ENCODE measurements at regions not wholly inside any gene's neighbourhood (a gene's known extent, or its start where the extent isn't known, plus 50 kb on each side); places are given as distances from the start of the nearest gene placed in this dataset.
"Not testable (repeated sequence)": the region's sequence is repeated elsewhere in the genome, so short reads cannot be mapped to it uniquely, and the experiment has no call there.

DNA sequence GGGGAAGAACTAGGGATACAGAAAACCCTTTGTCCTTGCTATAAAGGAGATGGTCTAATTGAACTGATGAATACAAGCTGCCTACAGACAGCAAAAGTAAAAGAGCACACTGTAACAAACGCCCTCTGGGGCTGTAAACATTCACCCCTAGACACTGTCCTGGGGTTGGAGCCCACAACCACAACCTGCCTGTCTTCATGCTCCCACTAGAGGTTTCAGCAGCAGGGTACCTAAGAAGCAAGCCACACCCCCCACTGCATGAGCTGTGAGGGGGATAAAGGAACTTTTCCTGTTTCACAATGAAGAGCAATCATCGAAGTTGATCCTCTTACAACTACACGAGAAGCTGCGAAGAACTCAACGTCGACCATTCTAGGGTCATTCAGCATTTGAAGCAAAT, 90.5 kb upstream of the LUZP2 start:
- H3K27ac Mint-ChIP-seq: no peak overlapping the region
- H3K4me3 Mint-ChIP-seq: no peak overlapping the region
- no peaks in the 10 kb centered on the region for H3K9me3 Mint-ChIP-seq
- no peaks in the 10 kb centered on the region for H3K4me1 Mint-ChIP-seq
- no peaks in the 10 kb centered on the region for H3K27me3 Mint-ChIP-seq
- no peaks in the 10 kb centered on the region for H3K36me3 Mint-ChIP-seq

DNA sequence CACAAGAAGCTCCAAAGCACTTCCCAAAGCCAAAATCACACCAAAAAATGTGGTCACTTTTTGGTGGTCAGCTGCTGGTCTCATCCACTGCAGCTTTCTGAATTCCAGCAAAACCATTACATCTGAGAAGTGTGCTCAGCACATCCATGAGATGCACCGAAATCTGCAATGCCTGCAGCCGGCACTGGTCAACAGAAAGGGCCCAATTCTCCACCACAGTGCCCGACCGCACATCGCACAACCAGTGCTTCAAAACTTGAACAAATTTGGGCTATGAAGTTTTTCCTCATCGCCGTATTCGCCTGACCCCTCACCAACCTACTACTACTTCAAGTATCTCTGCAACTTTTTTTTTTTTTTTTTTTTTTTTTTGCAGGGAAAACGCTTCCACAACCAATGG, 89.9 kb upstream of the LUZP2 start:
- no peak overlapping the region for H3K27ac Mint-ChIP-seq
- H3K36me3 Mint-ChIP-seq: no peaks in the 10 kb centered on the region
- H3K9me3 Mint-ChIP-seq: no peaks in the 10 kb centered on the region
- H3K4me3 Mint-ChIP-seq: no peak overlapping the region
- H3K4me1 Mint-ChIP-seq: no peaks in the 10 kb centered on the region
- H3K27me3 Mint-ChIP-seq: no peaks in the 10 kb centered on the region

- no peaks in the 10 kb centered on the region for H3K36me3 Mint-ChIP-seq
These were observed 89.1 kb upstream of the LUZP2 start for GRCh38 chr11:24407733-24408132.

DNA sequence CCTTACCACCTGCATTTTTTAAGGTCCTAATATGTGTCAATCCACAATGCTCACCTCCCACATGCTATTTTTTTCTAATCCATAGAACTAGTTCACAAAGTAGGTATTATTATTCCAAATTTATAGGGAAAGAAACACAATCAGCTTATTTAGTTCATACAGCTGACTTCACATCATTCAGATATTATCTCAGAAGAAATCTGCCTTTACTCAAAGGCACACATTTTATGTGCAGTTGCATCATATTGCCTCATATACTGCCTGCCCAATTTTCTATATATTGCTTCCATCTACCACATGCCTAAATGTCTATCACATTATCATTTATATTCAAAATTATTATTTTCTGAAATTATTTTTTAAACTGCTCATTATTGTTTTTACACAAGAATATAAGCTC, 88.7 kb upstream of the LUZP2 start:
- Mint-ChIP-seq H3K27me3 (no peaks in the 10 kb centered on the region), H3K4me1 (no peaks in the 10 kb centered on the region), H3K4me3 (no peak overlapping the region), H3K36me3 (no peaks in the 10 kb centered on the region), H3K9me3 (no peaks in the 10 kb centered on the region), H3K27ac (no peak overlapping the region)

More at GRCh38 chr11:24407733-24408132, 89.1 kb upstream of the LUZP2 start:
- Mint-ChIP-seq H3K4me3 (no peak overlapping the region), H3K9me3 (no peaks in the 10 kb centered on the region), H3K27ac (no peak overlapping the region), H3K27me3 (no peaks in the 10 kb centered on the region), H3K4me1 (no peaks in the 10 kb centered on the region)

GRCh38 chr11:24411791-24412190, 85.1 kb upstream of the LUZP2 start:
- no peak overlapping the region for H3K27ac Mint-ChIP-seq
- H3K9me3 Mint-ChIP-seq: no peaks in the 10 kb centered on the region
- no peaks in the 10 kb centered on the region for H3K27me3 Mint-ChIP-seq
- H3K36me3 Mint-ChIP-seq: no peaks in the 10 kb centered on the region
- H3K4me3 Mint-ChIP-seq: no peak overlapping the region
- H3K4me1 Mint-ChIP-seq: no peaks in the 10 kb centered on the region

DNA sequence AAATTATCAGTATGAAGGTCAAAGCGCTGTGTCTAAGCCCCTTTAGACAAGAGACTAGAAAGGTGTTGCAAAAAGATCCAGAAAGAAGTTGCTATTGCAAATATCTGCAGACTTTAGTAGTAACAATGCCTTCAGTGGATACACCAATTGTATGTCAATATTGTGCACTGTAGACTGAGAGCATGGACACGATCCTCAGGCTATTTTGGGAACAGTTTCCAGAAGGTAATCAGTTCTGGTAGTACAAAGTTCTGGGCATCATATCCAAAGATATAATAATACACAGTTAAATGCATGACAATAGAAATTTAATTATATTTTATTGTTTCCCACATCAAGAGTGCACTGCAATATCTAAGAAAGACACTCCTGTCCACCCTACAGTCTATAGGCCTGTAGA, 84.1 kb upstream of the LUZP2 start:
- H3K36me3 Mint-ChIP-seq: no peaks in the 10 kb centered on the region
- H3K9me3 Mint-ChIP-seq: no peaks in the 10 kb centered on the region
- no peak overlapping the region for H3K4me3 Mint-ChIP-seq
- no peaks in the 10 kb centered on the region for H3K27me3 Mint-ChIP-seq
- H3K27ac Mint-ChIP-seq: no peak overlapping the region
- H3K4me1 Mint-ChIP-seq: no peaks in the 10 kb centered on the region

DNA sequence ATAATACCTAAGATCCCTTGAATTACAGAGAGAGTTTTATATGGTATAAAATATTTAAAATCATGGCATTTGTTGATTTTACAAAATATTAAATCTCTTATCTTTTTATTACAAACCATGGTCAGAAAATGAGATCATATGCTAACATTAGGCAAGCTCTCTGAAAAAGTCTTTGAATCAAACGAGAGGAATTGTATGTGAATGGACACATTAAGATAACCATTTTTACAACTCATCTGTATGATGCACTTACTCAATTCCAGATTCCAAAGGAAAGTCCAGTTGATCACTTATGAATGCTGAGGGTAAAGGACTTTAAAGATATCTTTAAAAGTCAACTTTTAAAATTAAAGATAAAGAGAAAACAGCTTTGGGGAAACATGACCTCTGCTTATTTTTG, 83.5 kb upstream of the LUZP2 start:
- Mint-ChIP-seq H3K27me3 (no peaks in the 10 kb centered on the region), H3K9me3 (no peaks in the 10 kb centered on the region), H3K27ac (no peak overlapping the region), H3K4me1 (no peaks in the 10 kb centered on the region), H3K4me3 (no peak overlapping the region), H3K36me3 (no peaks in the 10 kb centered on the region)

DNA sequence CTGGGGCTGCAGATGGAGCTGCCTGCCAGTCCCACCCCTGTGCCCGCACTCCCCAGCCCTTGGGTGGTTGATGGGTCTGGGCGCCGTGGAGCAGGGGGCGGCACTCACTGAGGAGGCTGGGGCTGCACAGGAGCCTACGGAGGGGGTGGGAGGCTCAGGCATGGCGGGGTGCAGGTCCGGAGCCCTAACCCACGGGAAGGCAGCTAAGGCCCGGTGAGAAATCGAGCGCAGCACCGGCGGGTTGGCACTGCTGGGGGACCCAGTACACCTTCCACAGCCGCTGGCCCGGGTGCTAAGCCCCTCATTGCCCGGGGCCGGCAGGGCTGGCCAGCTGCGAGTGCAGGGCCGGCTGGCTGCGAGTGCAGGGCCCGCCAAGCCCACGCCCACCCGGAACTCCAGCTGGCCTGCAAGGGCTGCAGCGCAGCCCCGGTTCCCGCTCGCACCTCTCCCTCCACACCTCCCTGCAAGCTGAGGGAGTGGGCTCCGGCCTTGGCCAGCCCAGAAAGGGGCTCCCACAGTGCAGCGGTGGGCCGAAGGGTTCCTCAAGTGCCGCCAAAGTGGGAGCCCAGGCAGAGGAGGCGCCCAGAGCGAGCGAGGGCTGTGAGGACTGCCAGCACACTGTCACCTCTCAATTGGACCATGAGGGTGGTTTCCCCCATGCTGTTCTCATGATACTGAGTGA, 80.8 kb upstream of the LUZP2 start:
- not testable (repeated sequence) for H3K27ac Mint-ChIP-seq, H3K27me3 Mint-ChIP-seq, H3K4me3 Mint-ChIP-seq, H3K36me3 Mint-ChIP-seq, H3K9me3 Mint-ChIP-seq, H3K4me1 Mint-ChIP-seq

GRCh38 chr11:24421766-24422165, 75.1 kb upstream of the LUZP2 start:
- Mint-ChIP-seq H3K27me3 (no peaks in the 10 kb centered on the region), H3K9me3 (no peaks in the 10 kb centered on the region), H3K4me3 (no peak overlapping the region), H3K27ac (no peak overlapping the region), H3K36me3 (no peaks in the 10 kb centered on the region), H3K4me1 (no peaks in the 10 kb centered on the region)

DNA sequence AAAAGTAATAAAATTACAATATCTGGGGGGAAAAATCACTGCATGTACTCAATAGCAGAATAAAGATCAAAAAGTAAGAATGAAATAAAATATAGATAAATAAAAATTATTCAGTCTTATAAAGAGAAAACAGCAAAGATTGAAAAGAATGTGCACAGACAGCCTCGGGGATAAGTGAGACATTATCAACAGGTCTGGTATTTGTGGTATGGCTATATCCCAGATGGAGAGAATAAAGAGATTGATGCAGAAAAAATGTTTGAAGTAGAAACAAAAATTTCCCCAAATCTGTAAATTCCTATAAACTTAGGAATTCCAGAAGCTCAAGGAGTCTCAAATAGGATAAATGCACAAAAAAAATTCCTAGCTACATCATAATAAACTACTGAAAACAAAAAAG, 74.5 kb upstream of the LUZP2 start:
- no peak overlapping the region for H3K4me3 Mint-ChIP-seq
- H3K36me3 Mint-ChIP-seq: no peaks in the 10 kb centered on the region
- H3K27me3 Mint-ChIP-seq: no peaks in the 10 kb centered on the region
- H3K4me1 Mint-ChIP-seq: no peaks in the 10 kb centered on the region
- H3K9me3 Mint-ChIP-seq: no peaks in the 10 kb centered on the region
- no peak overlapping the region for H3K27ac Mint-ChIP-seq

DNA sequence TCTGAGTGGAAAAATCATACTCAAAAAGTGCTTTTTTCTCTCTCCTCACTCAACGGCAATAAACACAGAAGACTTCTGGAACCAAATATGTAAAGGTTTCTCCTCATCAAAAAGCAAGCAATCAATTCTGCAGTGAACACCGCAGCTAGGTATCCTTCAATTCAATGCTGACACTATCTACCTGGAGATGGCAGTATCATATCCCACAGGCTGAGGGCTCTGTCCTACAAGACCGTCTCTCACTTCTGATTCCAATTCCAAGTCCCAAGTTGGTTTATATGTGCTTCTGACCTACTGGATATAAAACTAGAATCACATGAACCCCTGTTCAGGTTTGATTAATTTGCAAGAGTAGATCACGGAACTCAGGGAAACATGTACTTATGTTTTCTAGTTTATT, 59.7 kb upstream of the LUZP2 start:
- no peaks in the 10 kb centered on the region for H3K36me3 Mint-ChIP-seq
- no peak overlapping the region for H3K27ac Mint-ChIP-seq
- no peaks in the 10 kb centered on the region for H3K9me3 Mint-ChIP-seq
- H3K4me3 Mint-ChIP-seq: no peak overlapping the region
- H3K27me3 Mint-ChIP-seq: no peaks in the 10 kb centered on the region
- no peaks in the 10 kb centered on the region for H3K4me1 Mint-ChIP-seq

All from activated naive CD4-positive, alpha-beta T cell treated with anti-CD3 and anti-CD28 coated beads, Interleukin-2, amount 50 U/mL, for 24 hours (primary cell).